ENCODE measurements at regions not wholly inside any gene's neighbourhood (a gene's known extent, or its start where the extent isn't known, plus 50 kb on each side); places are given as distances from the start of the nearest gene placed in this dataset.
"Not testable (repeated sequence)": the region's sequence is repeated elsewhere in the genome, so short reads cannot be mapped to it uniquely, and the experiment has no call there.

DNA sequence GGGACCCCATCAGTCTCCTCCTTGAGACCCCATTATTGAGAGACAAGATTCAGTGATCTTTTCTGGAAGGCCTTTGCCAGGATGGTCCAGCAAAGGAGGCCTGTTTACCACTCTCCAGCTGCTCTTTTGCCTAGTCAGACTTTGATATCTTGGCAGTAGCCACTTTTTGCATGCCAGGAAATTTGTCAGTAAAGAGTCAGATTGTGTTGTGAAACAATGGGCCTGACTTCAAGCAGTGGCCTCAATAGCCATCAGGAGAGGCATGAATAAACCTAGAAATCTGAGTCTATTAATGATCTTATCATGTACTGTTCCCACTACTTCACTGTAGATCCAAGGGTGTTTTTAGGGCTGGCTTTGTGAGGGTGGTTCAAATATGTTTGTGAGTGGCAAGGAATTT lies 479.4 kb downstream of the JRKL start:
- Histone ChIP-seq H3K36me3 (no peaks in the 10 kb centered on the region), H3K27me3 (no peaks in the 10 kb centered on the region), H3K27ac (no peak overlapping the region), H3K4me1 (no peaks in the 10 kb centered on the region), H3K4me3 (no peak overlapping the region), H3K9me3 (no peaks in the 10 kb centered on the region)
- intact Hi-C loops (cut with DNase I; ENCODE audit: low total_unique reads), result no loop called here
- DNase-seq (ENCODE audit: low spot score in 2 of 2), result no peak
- TF ChIP-seq POLR2AphosphoS5 (IDR thresholded peaks at IDR 0.05), result no peak
- TF ChIP-seq POLR2A (IDR thresholded peaks at IDR 0.05), result no peak
- TF ChIP-seq, protein P1, sequence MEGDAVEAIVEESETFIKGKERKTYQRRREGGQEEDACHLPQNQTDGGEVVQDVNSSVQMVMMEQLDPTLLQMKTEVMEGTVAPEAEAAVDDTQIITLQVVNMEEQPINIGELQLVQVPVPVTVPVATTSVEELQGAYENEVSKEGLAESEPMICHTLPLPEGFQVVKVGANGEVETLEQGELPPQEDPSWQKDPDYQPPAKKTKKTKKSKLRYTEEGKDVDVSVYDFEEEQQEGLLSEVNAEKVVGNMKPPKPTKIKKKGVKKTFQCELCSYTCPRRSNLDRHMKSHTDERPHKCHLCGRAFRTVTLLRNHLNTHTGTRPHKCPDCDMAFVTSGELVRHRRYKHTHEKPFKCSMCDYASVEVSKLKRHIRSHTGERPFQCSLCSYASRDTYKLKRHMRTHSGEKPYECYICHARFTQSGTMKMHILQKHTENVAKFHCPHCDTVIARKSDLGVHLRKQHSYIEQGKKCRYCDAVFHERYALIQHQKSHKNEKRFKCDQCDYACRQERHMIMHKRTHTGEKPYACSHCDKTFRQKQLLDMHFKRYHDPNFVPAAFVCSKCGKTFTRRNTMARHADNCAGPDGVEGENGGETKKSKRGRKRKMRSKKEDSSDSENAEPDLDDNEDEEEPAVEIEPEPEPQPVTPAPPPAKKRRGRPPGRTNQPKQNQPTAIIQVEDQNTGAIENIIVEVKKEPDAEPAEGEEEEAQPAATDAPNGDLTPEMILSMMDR (IDR thresholded peaks at IDR 0.05), result no peak

DNA sequence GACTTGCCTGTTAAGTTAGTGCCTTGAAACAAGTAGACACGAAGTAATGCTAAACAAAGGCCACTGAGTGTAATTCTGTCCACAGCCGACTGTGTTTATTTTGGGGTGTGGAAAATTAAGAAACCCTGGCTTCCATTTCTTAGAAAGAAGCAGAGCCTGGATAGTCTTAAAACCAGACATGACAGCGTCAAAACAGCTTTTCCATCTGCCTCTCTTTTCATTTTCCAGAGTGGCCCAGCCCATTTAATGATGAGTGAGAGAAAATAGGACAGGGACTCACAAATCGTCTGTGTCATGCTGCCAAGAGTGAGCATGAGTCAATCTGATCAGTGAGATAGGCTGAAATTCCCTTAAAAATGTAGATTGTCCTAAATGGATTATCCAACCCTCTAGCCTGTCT lies 485.9 kb downstream of the JRKL start:
- DNase-seq (ENCODE audit: low spot score in 2 of 2), result no peak
- intact Hi-C loops (cut with DNase I; ENCODE audit: low total_unique reads), result no loop called here
- peaks cover 7 to 10% of the 10 kb centered on the region in 2 donors for H3K9me3 ChIP-seq
- H3K4me3 ChIP-seq, result no peak overlapping the region
- H3K27me3 ChIP-seq, result no peaks in the 10 kb centered on the region
- TF ChIP-seq, protein P1 (IDR thresholded peaks at IDR 0.05), result no peak
- TF ChIP-seq POLR2AphosphoS5 (IDR thresholded peaks at IDR 0.05) (no peak), POLR2A (IDR thresholded peaks at IDR 0.05) (no peak)
- no peaks in the 10 kb centered on the region for H3K4me1 ChIP-seq
- H3K27ac ChIP-seq, result no peak overlapping the region
- no peaks in the 10 kb centered on the region for H3K36me3 ChIP-seq

DNA sequence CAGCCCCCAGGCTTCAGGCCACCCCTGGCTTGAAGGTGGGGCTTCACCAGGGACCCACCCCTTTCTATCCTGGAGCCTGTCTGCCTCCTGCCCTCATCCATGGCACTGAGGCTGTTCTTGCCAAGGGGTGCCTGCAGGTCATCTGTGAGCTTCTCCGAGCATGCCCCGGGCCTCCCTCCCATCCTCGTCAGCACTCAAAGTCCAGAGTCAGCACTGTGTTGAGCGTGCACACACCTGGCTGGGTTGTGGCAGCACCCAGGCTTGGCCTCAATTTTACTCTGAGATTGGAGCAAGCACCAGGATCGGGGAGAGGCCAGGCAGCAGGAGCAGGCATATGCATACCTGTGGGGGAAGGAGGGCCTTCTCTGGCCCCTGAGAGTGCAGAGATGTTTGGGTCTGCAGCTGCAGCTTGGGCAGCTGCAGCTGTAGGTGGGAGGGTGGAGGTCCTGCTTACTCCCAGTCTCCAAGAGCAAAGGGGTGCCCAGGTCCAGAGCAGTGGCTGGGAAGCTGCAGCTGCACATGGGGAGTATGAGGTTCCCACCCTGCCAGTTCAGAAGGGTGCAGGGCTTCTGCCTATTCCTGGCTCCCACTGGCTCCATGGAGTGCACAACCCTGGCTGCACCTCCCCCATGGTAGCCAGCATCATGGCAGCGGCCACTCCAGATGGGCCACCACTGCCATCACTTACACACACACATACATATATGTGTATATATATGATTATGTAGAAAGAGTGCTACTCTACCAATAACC lies 488.7 kb downstream of the JRKL start:
- intact Hi-C loops (cut with DNase I; ENCODE audit: low total_unique reads), result no loop called here
- peaks cover 7 to 10% of the 10 kb centered on the region in 2 donors for H3K9me3 ChIP-seq
- TF ChIP-seq POLR2A (IDR thresholded peaks at IDR 0.05), result no peak
- no peak for TF ChIP-seq POLR2AphosphoS5 (IDR thresholded peaks at IDR 0.05)
- TF ChIP-seq, protein P1 (IDR thresholded peaks at IDR 0.05), result no peak
- DNase-seq (ENCODE audit: low spot score in 2 of 2), result no peak
- H3K27me3 ChIP-seq, result no peaks in the 10 kb centered on the region
- H3K4me3 ChIP-seq, result no peak overlapping the region
- H3K27ac ChIP-seq, result no peak overlapping the region
- H3K4me1 ChIP-seq, result no peaks in the 10 kb centered on the region
- no peaks in the 10 kb centered on the region for H3K36me3 ChIP-seq

DNA sequence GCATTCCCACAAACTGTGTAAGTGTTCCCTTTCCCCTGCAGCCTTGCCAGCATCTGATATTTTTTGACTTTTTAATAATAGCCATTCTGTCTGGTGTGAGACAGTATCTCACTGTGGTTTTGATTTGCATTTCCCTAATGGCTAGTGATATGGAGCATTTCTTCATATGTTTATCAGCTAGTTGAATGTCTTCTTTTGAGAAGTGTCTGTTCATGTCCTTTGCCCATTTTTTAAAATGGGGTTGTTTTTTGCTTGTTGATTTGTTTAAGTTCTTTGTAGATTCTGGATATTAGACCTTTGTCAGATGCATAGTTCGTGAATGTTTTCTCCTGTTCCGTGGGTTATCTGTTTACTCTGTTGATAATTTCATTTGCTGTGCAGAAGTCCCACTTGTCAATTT lies 492.8 kb downstream of the JRKL start:
- DNase-seq (ENCODE audit: low spot score in 2 of 2); intact Hi-C loops (cut with DNase I; ENCODE audit: low total_unique reads); H3K27ac ChIP-seq; H3K9me3 ChIP-seq; H3K4me1 ChIP-seq; H3K27me3 ChIP-seq; H3K36me3 ChIP-seq; H3K4me3 ChIP-seq: not testable (repeated sequence)

DNA sequence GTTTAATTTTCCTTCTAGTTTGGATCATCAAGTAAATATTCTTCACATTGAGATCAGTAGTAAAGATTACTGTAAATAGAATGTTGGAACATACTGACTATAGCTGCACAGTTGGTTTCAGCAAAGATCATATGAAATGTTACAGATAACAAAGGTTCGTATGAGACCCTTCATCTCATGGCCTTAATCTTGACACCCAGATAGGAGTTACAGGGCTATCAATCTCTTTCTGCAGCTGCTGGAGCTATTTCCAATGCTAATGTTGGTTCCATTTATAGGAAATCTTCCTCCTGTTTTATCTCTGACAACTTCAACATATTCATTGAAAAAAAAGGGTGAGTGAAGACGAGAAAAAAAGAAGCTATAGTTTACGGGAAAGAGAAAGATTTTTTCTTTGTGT lies 495.6 kb downstream of the JRKL start:
- Histone ChIP-seq H3K9me3 (no peaks in the 10 kb centered on the region), H3K27me3 (no peaks in the 10 kb centered on the region), H3K36me3 (no peaks in the 10 kb centered on the region), H3K27ac (no peak overlapping the region), H3K4me1 (no peaks in the 10 kb centered on the region), H3K4me3 (no peak overlapping the region)
- TF ChIP-seq POLR2AphosphoS5 (IDR thresholded peaks at IDR 0.05) (no peak), POLR2A (IDR thresholded peaks at IDR 0.05) (no peak)
- TF ChIP-seq, protein P1 (IDR thresholded peaks at IDR 0.05), result no peak
- DNase-seq (ENCODE audit: low spot score in 2 of 2), result no peak
- intact Hi-C loops (cut with DNase I; ENCODE audit: low total_unique reads), result no loop called here

Data from breast epithelium (tissue), 4 donors.